ENCODE measurements at regions not wholly inside any gene's neighbourhood (a gene's known extent, or its start where the extent isn't known, plus 50 kb on each side); places are given as distances from the start of the nearest gene placed in this dataset.

DNA sequence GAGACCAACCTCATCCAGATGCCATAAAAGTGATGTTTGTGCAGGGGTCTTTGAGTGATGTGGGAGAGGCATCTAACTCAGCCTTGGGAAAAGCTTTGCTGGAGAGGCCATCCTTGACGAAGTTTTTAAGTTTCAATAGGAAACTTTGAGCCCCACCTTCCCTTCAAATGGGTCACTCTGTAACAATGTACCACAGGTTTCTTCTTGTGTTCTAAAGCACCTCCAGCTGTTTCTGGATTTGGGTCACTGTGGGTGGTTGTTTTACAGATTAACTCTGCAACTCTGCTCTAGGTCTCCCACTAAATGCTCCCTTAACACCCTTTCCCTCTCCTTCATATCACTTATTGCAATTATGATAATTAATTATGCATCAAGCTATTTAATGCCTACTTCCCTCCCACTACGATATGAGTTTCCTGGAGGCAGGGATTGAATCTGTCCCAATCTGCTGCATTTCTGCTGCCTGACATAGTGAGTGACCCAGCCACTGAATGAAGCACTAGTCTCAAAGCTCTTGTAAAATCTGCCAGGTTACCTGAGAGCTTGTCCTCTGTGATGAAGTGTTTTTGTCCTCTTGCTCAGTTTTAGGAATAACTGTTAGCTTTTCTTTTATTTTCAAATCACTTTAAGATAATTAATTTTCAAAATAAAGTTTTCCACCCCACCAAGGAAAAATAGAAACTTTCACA lies 60.5 kb upstream of the PUM3 start:
- in situ Hi-C loops (cut with MboI; ENCODE audit: low pct_ligation_motif_present in 1 of 4, low pct_unique_long_range_greater_than_20kb in 1 of 4, low sequenced_read_pairs in 3 of 4) (no loop called here), intact Hi-C loops (cut with DNase I; ENCODE audit: low total_unique reads) (no loop called here)
- Histone ChIP-seq H3K27ac (no peak overlapping the region), H3K36me3 (no peaks in the 10 kb centered on the region), H3K4me1 (no peaks in the 10 kb centered on the region), H3K4me3 (no peak overlapping the region), H3K27me3 (no peaks in the 10 kb centered on the region), H3K9me3 (no peaks in the 10 kb centered on the region)
- DNase-seq, result no peak
- no peak for TF ChIP-seq POLR2A (IDR thresholded peaks at IDR 0.05)
- TF ChIP-seq EP300 (IDR thresholded peaks at IDR 0.05; ENCODE audit: low read depth), result no peak
- TF ChIP-seq POLR2AphosphoS5 (IDR thresholded peaks at IDR 0.05), result no peak
- no peak for TF ChIP-seq CTCF (IDR thresholded peaks at IDR 0.05)
- 66 to 67% methylated on average over 2 of the region's 2 CpGs for WGBS, 2 donors (ENCODE audit: low coverage in 1 of 2)
